ENCODE measurements at regions not wholly inside any gene's neighbourhood (a gene's known extent, or its start where the extent isn't known, plus 50 kb on each side); places are given as distances from the start of the nearest gene placed in this dataset.

GRCh38 chr2:133635131-133635530 lies 66.9 kb upstream of the NCKAP5 start:
- TF ChIP-seq ARNTL (CRISPR knock-in tag; IDR thresholded peaks at IDR 0.05; ENCODE audit: borderline replicate concordance, low read depth) (no peak), BACH2 (CRISPR knock-in tag; IDR thresholded peaks at IDR 0.05; ENCODE audit: borderline replicate concordance) (no peak)

Data from SK-N-SH treated with all-trans-retinoic acid at 6 μM for 48 hours (cell line).